ENCODE measurements at regions not wholly inside any gene's neighbourhood (a gene's known extent, or its start where the extent isn't known, plus 50 kb on each side); places are given as distances from the start of the nearest gene placed in this dataset.

GRCh38 chr1:43083375-43083891 lies 88.7 kb downstream of the EBNA1BP2 start (continued):
- TF ChIP-seq POLR2AphosphoS5 (IDR thresholded peaks at IDR 0.05; ENCODE audit: low read depth) (no peak), STAT1 (IDR thresholded peaks at IDR 0.05; ENCODE audit: unreplicated experiment) (no peak), EZH2 (IDR thresholded peaks at IDR 0.05; ENCODE audit: low read depth, unreplicated experiment) (no peak)

DNA sequence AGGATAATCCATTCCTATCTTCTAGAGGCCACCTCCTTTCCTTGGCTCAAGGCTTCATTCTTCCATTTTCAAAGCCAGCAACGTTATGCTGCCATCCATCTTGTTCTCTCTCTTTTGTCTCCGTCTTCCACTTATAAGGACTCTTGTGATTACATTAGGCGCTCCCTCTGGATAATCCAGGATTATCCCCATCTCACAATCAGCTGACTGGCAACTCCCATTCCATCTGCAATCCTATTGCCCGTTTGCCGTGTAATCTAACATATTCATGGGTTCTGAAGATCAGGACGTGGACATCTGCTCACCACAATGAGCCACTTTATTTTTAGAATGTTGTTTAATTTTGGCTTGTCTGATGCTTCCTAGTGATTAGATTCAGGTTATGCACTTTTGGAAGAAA lies 89.3 kb downstream of the EBNA1BP2 start:
- H3F3A ChIP-seq (replicated peaks; ENCODE audit: low read depth) = no peaks in the 10 kb centered on the region
- Mint-ChIP-seq H3K27me3 (ENCODE audit: insufficient read depth, low read depth, poor library complexity) (peaks cover 13% of the 10 kb centered on the region), H3K9me3 (peaks cover 22% of the 10 kb centered on the region), H3K27ac (no peak overlapping the region), H3K4me3 (no peak overlapping the region), H3K36me3 (ENCODE audit: low read depth) (peaks cover 20% of the 10 kb centered on the region), H3K4me1 (peaks cover 15% of the 10 kb centered on the region)
- no peak for TF ChIP-seq NANOG (IDR thresholded peaks at IDR 0.05; ENCODE audit: borderline replicate concordance)
- no peak for TF ChIP-seq STAT1 (IDR thresholded peaks at IDR 0.05; ENCODE audit: unreplicated experiment)
- TF ChIP-seq ZNF462 (CRISPR knock-in tag; IDR thresholded peaks at IDR 0.05) = no peak
- TF ChIP-seq ZNF331 (CRISPR knock-in tag; IDR thresholded peaks at IDR 0.05; ENCODE audit: low read depth) = no peak
- TF ChIP-seq ETS1 (IDR thresholded peaks at IDR 0.05) = no peak
- no peak for TF ChIP-seq EZH2 (IDR thresholded peaks at IDR 0.05; ENCODE audit: low read depth, unreplicated experiment)
- no peak for TF ChIP-seq POLR2AphosphoS5 (IDR thresholded peaks at IDR 0.05; ENCODE audit: low read depth)
- no peak for TF ChIP-seq CREB1 (CRISPR knock-in tag; IDR thresholded peaks at IDR 0.05; ENCODE audit: low read depth)
- TF ChIP-seq EZH2phosphoT487 (IDR thresholded peaks at IDR 0.05; ENCODE audit: unreplicated experiment) = no peak
- TF ChIP-seq JUNB (IDR thresholded peaks at IDR 0.05; ENCODE audit: unreplicated experiment) = no peak
- no peak for TF ChIP-seq ZNF114 (CRISPR knock-in tag; IDR thresholded peaks at IDR 0.05)
- TF ChIP-seq CTCF (conservative IDR thresholded peaks at IDR 0.05; ENCODE audit: low read depth in 2 of 2) = no peak
- TF ChIP-seq REST (IDR thresholded peaks at IDR 0.05; ENCODE audit: unreplicated experiment) = no peak
- no peak overlapping the region for H3K4me3 ChIP-seq
- H3K36me3 ChIP-seq (ENCODE audit: insufficient read depth) = no peaks in the 10 kb centered on the region
- no peaks in the 10 kb centered on the region for H3K9me2 ChIP-seq (ENCODE audit: insufficient read depth)
- H3K4me2 ChIP-seq = no peak overlapping the region
- no peak overlapping the region for H3K27ac ChIP-seq (ENCODE audit: low read depth)
- no peak for ATAC-seq
- no peaks in the 10 kb centered on the region for H3K27me3 ChIP-seq (ENCODE audit: insufficient read depth)
- no peaks in the 10 kb centered on the region for H4K20me1 ChIP-seq (replicated peaks; ENCODE audit: insufficient read depth)
- peak overlapping the region; percentile 58; the same call in 1 of the 2 replicates for H2AFZ ChIP-seq
- DNase-seq (ENCODE audit: low spot score) = no peak
- H3K79me2 ChIP-seq (replicated peaks; ENCODE audit: insufficient read depth) = no peaks in the 10 kb centered on the region
- peaks cover 7% of the 10 kb centered on the region for H3K4me1 ChIP-seq (ENCODE audit: insufficient read depth)
